Endometrium (tissue), 2 donors: ENCODE measurements at regions not wholly inside any gene's neighbourhood (a gene's known extent, or its start where the extent isn't known, plus 50 kb on each side); places are given as distances from the start of the nearest gene placed in this dataset.

ENCODE experiments used
- FAIRE-seq: peaks from 2 replicates; lab custom pipeline; 2012; peaks lifted over from hg19 to GRCh38; lab: Jason Lieb, UNC
- donor health status: control.
- donor health status: control.

- no peak for FAIRE-seq
Observed at GRCh38 chr4:45776146-45776545, 347.7 kb downstream of the GABRG1 start.

DNA sequence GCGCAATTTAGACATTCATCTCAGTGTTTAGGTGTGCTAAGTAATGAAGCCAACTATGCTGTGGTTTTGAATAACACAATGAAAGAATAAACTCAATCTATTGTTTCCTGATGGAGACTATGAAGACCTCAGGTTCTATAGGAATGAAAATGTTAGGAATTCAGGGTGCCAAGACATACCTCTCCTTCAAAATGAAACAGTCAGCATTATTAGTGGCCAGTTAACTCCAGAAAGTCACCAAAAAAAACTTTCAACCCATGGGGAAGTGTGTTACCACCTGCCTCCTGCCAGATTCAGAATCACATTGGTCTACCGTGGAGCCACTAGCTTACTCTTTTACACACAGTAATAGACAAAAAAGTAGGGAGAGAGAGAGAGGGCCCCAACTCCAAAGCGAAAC is 352.9 kb downstream of the GABRG1 start:
- FAIRE-seq, result no peak

DNA sequence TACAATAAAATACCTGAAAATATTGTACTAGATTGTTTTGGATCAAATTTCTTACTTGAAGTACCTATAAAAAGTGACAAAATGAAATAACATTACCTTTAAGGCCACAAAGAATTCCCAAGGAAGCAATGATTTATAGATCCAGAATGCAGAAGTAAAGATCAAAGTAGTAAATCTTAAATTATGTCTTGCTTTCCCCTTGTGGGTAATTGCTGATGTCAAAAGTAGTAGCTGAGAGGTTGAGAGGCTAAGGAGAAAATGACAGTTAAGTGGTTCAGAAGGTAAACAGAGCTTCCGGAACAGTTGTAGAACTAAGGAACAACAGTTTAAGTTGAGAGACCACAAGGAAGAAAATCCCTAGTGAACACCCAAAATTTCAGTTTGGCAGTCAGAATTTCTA is 358.3 kb downstream of the GABRG1 start:
- no peak for FAIRE-seq

GRCh38 chr4:45751877-45752530 is 371.9 kb downstream of the GABRG1 start:
- FAIRE-seq, result no peak

- FAIRE-seq, result no peak
Observed at GRCh38 chr4:45750721-45751120, 373.1 kb downstream of the GABRG1 start.

DNA sequence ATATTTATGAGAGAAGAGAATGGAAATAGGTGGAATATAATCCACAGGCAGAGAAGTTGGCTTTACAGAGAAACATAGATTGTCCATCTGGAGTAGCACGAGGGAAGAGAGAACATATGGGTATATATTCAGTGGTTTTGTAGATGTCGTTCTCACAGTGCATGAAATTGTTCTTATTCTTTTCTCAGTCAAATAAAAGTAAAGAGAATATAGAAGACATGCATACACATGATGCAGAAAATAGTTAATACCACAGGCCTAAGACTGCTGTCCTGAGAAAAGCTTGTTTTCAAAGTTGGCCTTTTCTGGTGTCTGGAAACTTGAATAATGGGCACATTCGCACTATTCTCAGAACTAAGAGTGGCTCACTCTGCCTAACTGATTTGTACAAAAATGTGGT is 378.1 kb downstream of the GABRG1 start:
- FAIRE-seq, result no peak

- no peak for FAIRE-seq
Observed at GRCh38 chr4:45741897-45742296, 382.0 kb downstream of the GABRG1 start.

GRCh38 chr4:45732161-45732560 is 391.7 kb downstream of the GABRG1 start:
- no peak for FAIRE-seq

DNA sequence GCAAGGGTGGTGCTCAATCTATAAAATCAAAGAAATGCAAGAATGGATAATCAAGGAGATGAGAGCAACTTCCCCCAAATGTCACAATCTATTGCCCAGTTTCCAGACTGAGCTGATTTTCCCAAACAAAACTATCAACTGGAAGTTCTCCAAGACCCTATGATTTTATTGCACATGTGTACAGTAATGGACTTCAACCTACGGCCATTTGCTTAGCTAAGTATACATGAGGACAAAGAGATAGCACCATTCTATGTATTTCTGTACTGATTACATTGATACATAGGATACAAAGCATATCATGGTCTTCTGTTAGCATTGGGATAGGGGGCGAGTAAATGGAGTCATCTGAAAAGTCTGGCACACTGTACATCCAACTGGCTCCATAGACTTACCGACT is 407.8 kb downstream of the GABRG1 start:
- no peak for FAIRE-seq

GRCh38 chr4:45713996-45714395 is 409.9 kb downstream of the GABRG1 start:
- FAIRE-seq, result no peak

- no peak for FAIRE-seq
Observed at GRCh38 chr4:45701621-45702020, 422.2 kb downstream of the GABRG1 start.

- no peak for FAIRE-seq
Observed at GRCh38 chr4:45693746-45694145, 430.1 kb downstream of the GABRG1 start.

GRCh38 chr4:45692131-45692735 is 431.6 kb downstream of the GABRG1 start:
- no peak for FAIRE-seq

DNA sequence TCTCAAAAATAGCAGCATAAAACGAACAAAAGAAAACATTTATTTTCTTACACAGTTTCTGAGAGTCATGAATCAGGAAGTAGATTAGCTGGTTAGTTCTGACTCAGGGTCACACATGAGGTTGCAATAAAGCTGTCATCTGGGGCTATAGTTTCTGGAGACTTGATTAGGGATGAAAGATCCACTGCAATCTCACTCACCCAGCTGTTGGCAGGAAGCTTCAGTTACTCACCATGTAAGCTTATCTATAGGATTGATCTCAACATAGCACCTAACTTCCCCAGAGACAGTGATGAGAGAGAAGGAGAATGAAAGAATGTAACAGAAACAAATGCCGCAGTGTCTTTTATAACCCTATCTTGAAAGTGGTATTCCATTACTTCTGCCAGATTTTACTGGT is 435.5 kb downstream of the GABRG1 start:
- FAIRE-seq, result no peak

DNA sequence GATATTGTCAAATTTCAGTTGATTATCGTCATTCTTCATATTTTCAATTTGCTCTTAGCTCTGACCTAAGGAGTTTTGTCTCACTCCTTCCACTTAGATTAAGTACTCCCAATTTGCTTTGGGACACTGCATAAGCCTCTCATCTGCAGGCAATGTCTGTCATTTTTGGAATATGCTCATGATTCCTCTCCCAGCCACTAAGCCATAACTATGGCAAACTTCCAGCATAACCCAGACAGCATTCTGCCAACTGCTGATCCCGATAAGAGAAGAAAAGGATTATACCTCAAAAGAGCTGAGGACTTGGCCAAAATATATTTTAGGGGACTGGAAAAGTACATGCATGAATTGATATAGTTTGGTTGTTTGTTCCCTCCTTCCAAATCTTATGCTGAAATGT is 444.4 kb downstream of the GABRG1 start:
- no peak for FAIRE-seq

DNA sequence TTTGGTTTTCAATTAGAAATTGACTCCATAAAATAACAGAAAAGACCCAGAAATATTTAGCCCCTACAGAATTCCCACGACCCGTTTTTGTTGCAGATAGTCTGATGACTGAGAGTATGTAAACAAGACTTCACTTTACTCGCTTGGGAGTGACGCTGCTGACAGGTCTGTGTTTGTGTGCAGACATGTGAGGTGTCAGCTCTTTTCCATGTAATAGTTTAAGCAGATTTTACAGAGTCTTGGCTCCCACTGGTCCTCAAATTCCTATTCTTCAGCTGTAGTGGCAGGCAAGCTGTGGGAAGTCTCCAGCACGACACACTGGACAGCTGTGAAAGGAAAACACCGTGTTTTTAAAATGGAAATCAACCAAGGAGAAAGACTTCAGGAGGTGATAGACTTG is 455.7 kb downstream of the GABRG1 start:
- no peak for FAIRE-seq

GRCh38 chr4:45663628-45664081 is 460.2 kb downstream of the GABRG1 start:
- FAIRE-seq, result no peak

GRCh38 chr4:45663003-45663402 is 460.9 kb downstream of the GABRG1 start:
- FAIRE-seq, result no peak

- no peak for FAIRE-seq
Observed at GRCh38 chr4:45661893-45662292, 462.0 kb downstream of the GABRG1 start.

GRCh38 chr4:45650545-45650944 is 473.3 kb downstream of the GABRG1 start:
- no peak for FAIRE-seq

GRCh38 chr4:45648846-45649245 is 475.0 kb downstream of the GABRG1 start:
- no peak for FAIRE-seq

- FAIRE-seq, result no peak
Observed at GRCh38 chr4:45647823-45648222, 476.0 kb downstream of the GABRG1 start.

DNA sequence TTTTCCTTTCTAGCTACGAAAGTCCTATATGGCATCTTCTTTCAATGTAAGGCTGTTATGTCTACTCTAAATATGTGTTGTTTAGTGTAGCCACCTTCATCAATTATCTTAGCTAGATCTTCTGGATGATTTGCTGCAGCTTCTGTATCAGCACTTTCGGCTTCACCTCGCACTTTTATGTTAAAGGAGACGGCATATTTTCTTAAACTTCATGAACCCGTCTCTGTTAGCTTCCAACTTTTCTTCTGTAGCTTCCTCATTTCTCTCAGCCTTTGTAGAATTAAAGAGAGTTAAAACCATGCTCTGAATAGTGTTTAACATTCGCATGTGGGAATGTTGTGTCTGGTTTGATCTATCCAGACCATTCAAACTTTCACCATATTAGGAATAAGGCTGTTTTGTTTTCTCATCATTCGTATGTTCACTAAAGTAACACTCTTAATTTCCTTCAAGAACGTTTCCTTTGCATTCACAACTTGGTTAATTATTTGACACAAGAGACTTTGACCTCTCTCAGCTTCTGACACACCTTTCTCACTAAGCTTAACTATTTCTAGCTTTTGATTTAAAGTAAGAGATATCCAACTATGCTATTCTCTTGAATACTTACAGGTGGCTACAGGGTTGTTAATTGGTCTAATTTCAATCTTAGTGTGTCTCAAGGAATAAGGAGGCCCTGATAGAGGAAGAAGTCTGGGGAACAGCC is 476.8 kb downstream of the GABRG1 start:
- FAIRE-seq, result no peak

DNA sequence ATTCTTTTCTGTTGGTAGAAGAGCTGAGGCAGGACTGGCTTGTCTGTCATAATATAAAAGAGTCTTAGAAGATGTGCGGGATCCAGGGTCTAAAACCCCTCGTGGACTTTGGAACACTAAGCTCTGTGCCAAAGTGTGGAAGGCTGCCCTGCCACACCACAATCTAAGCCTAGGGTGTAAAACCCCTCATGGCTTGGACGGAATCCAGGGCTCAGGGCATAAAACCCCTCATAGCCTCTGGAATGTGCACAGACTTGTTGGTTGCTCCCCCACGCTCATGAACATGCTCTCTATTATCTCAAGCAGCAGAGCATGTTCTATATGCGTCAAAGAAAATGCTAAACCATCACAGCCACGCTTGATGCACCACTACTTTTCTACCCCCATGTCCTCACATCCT is 483.6 kb downstream of the GABRG1 start:
- FAIRE-seq, result no peak
